K562 (cell line): ENCODE measurements at regions not wholly inside any gene's neighbourhood (a gene's known extent, or its start where the extent isn't known, plus 50 kb on each side); places are given as distances from the start of the nearest gene placed in this dataset.

ENCODE experiments used
- ASH1L ChIP-seq: fragments of 450-650 bp; IDR thresholded peaks from 2 replicates; pipeline ENCODE4 v1.6.1; 2018; ENCODE audit warnings: borderline replicate concordance, mild to moderate bottlenecking, low read depth; ENCODE audit not compliant: partially characterized antibody
- BCOR ChIP-seq: fragments of 450-650 bp; IDR thresholded peaks from 2 replicates; pipeline ENCODE4 v1.6.1; 2016
- BRD4 ChIP-seq: fragments of 200-600 bp; sonication (generic); IDR thresholded peaks from 2 replicates; pipeline ENCODE4 v1.6.1; 2017; ENCODE audit warnings: inconsistent platforms
- DMBX1 ChIP-seq: fragments of 250-450 bp; sonication (Bioruptor Pico); IDR thresholded peaks from 2 replicates; pipeline ENCODE4 v1.8.0; 2022; ENCODE audit warnings: inconsistent platforms, mild to moderate bottlenecking, moderate library complexity, borderline replicate concordance
- EP300 ChIP-seq: IDR thresholded peaks from 2 replicates; pipeline ENCODE4 v1.6.1; 2012; ENCODE audit warnings: low read length, improper control_type of control experiment
- GATA2 ChIP-seq: sonication (generic); formaldehyde crosslinking; IDR thresholded peaks from 2 replicates; pipeline ENCODE4 v1.4.0; 2020; ENCODE audit warnings: mild to moderate bottlenecking, missing genetic modification reagents
- HNRNPK ChIP-seq: fragments of 200-400 bp; formaldehyde crosslinking; IDR thresholded peaks from one replicate; pipeline ENCODE4 v1.6.1; 2018; ENCODE audit warnings: mild to moderate bottlenecking, low read depth, low read length; ENCODE audit not compliant: poor library complexity, severe bottlenecking
- JUN ChIP-seq, 2 experiments: sonication (generic) in 1 of 2; formaldehyde crosslinking in 1 of 2; IDR thresholded peaks; 2 replicates each; pipeline versions ENCODE4 v1.6.1 to v1.8.0; 2012 to 2022; ENCODE audit warnings: borderline replicate concordance in 2 of 2, mild to moderate bottlenecking in 2 of 2, improper control_type of control experiment in 1 of 2, low read depth in 1 of 2, low read length in 1 of 2, missing genetic modification reagents in 1 of 2
- MCM7 ChIP-seq, 2 experiments: fragments of 450-650 bp; IDR thresholded peaks; 2 replicates each; pipeline ENCODE4 v1.6.1; 2016 to 2018
- NRF1 ChIP-seq, 2 experiments: fragments of 450-650 bp; IDR thresholded peaks in 1 of 2; conservative IDR thresholded peaks in 1 of 2; 2 replicates each; pipeline ENCODE4 v1.6.1; 2014; ENCODE audit warnings: mild to moderate bottlenecking in 2 of 2
- SMAD2 ChIP-seq: fragments of 150-350 bp; IDR thresholded peaks from 2 replicates; pipeline ENCODE4 v1.6.1; 2014; ENCODE audit warnings: low read depth, mild to moderate bottlenecking, low read length
- SMAD3 ChIP-seq: fragments of 450-650 bp; formaldehyde crosslinking; conservative IDR thresholded peaks from 2 replicates; pipeline ENCODE4 v1.4.0; 2020; ENCODE audit warnings: mild to moderate bottlenecking
- SMARCA4 ChIP-seq: fragments of 450-650 bp; IDR thresholded peaks from 2 replicates; pipeline ENCODE4 v1.6.1; 2016
- TEAD2 ChIP-seq: fragments of 450-650 bp; IDR thresholded peaks from 2 replicates; pipeline ENCODE4 v1.6.1; 2016; ENCODE audit warnings: missing genetic modification characterization, control low read depth, missing compliant biosample characterization
- ZNF133 ChIP-seq: fragments of 250-450 bp; sonication (Bioruptor Pico); IDR thresholded peaks from 2 replicates; pipeline ENCODE4 v1.4.0; 2020; ENCODE audit warnings: mild to moderate bottlenecking
- ZNF146 ChIP-seq: IDR thresholded peaks from one replicate; pipeline ENCODE4 v1.6.1; 2018; ENCODE audit warnings: missing compliant biosample characterization; ENCODE audit not compliant: unreplicated experiment
- ZNF324 ChIP-seq: fragments of 250-450 bp; sonication (Bioruptor Pico); IDR thresholded peaks from 2 replicates; pipeline ENCODE4 v1.4.0; 2020; ENCODE audit warnings: mild to moderate bottlenecking
- ZNF507 ChIP-seq: conservative IDR thresholded peaks from 2 replicates; pipeline ENCODE4 v1.6.1; 2017; ENCODE audit warnings: missing genetic modification characterization, missing compliant biosample characterization
- ZNF518B ChIP-seq: fragments of 250-450 bp; sonication (Bioruptor Pico); IDR thresholded peaks from 2 replicates; pipeline ENCODE4 v1.5.0; 2021; ENCODE audit warnings: mild to moderate bottlenecking, moderate library complexity
- ZNF696 ChIP-seq: fragments of 250-450 bp; sonication (Bioruptor Pico); conservative IDR thresholded peaks from 2 replicates; pipeline ENCODE4 v1.4.0; 2020; ENCODE audit warnings: mild to moderate bottlenecking, moderate library complexity
- TF ChIP-seq, protein P1 (sequence below), 2 experiments: fragments of 450-650 bp in 1 of 2; IDR thresholded peaks; 2 replicates each; pipeline ENCODE4 v1.6.1; 2011 to 2017; ENCODE audit warnings: low read depth in 2 of 2, antibody characterized with exemption in 1 of 2, borderline replicate concordance in 1 of 2, low read length in 1 of 2, mild to moderate bottlenecking in 1 of 2, mixed read lengths in 1 of 2; ENCODE audit not compliant: control insufficient read depth in 1 of 2
- TF ChIP-seq, protein P2 (sequence below): sonication (generic); formaldehyde crosslinking; IDR thresholded peaks from 2 replicates; pipeline ENCODE4 v1.8.1; 2023; ENCODE audit warnings: mild to moderate bottlenecking, missing genetic modification reagents, moderate library complexity

DNA sequence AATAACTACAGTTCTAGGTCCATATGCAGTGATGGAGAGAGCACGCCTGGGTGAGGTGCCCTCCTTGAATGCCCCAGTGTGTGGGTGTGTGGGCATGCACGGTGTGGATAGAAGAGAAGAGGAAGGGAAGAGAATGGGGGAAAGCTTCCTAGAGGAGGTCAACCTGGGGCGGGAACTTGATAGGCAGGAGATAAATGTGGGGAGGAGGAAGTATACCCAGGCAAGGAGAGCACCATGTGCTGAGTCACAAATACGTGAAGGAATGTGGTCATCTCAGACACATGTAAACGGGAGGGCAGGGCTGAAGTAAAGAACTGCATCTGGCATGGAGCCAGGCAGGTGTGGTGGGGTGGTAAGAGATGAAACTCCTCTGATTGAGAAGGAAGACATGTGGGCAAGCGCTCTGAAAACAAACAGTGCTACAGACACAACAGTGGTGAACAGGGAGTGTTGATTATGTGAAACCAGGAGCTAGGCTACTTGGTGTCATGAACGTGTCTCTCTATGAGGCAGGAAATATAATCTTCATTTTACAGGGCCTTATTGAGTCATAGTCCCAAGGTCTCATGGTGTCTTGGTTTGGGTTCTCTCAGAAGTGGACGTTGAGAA, 61.5 kb upstream of the EED start (continued):
- TF ChIP-seq BCOR = peak; percentile 59
- TF ChIP-seq, protein P1, sequence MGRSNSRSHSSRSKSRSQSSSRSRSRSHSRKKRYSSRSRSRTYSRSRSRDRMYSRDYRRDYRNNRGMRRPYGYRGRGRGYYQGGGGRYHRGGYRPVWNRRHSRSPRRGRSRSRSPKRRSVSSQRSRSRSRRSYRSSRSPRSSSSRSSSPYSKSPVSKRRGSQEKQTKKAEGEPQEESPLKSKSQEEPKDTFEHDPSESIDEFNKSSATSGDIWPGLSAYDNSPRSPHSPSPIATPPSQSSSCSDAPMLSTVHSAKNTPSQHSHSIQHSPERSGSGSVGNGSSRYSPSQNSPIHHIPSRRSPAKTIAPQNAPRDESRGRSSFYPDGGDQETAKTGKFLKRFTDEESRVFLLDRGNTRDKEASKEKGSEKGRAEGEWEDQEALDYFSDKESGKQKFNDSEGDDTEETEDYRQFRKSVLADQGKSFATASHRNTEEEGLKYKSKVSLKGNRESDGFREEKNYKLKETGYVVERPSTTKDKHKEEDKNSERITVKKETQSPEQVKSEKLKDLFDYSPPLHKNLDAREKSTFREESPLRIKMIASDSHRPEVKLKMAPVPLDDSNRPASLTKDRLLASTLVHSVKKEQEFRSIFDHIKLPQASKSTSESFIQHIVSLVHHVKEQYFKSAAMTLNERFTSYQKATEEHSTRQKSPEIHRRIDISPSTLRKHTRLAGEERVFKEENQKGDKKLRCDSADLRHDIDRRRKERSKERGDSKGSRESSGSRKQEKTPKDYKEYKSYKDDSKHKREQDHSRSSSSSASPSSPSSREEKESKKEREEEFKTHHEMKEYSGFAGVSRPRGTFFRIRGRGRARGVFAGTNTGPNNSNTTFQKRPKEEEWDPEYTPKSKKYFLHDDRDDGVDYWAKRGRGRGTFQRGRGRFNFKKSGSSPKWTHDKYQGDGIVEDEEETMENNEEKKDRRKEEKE (IDR thresholded peaks at IDR 0.05; ENCODE audit: borderline replicate concordance in 1 of 2, control insufficient read depth in 1 of 2, low read depth in 2 of 2, low read length in 1 of 2) = no peak
- TF ChIP-seq JUN (IDR thresholded peaks at IDR 0.05; ENCODE audit: borderline replicate concordance, low read depth, low read length) = no peak; the same call in 1 of the 2 replicates
- no peak for TF ChIP-seq JUN (CRISPR knock-in tag; IDR thresholded peaks at IDR 0.05; ENCODE audit: borderline replicate concordance)
- no peak for TF ChIP-seq ZNF518B (CRISPR knock-in tag)
- TF ChIP-seq SMAD3 (CRISPR knock-in tag) = no peak; the same call in 1 of the 2 replicates
- no peak for TF ChIP-seq SMAD2
- 0 out of 2 replicates have a peak, but pooled peaks have one; percentile 38 for TF ChIP-seq GATA2 (CRISPR knock-in tag)
- TF ChIP-seq ASH1L = peak; percentile 28
- no peak for TF ChIP-seq ZNF146 (CRISPR knock-in tag)
- TF ChIP-seq BRD4 = no peak; the same call in 1 of the 2 replicates
- TF ChIP-seq EP300 = peak; percentile 71
- peak; percentile 52; the same call in 1 of the 2 replicates for TF ChIP-seq TEAD2 (tag)
- no peak for TF ChIP-seq ZNF133 (CRISPR knock-in tag)
- TF ChIP-seq NRF1 (conservative IDR thresholded peaks at IDR 0.05 in 1 of 2, IDR thresholded peaks at IDR 0.05 in 1 of 2) = peak in 1 of 2 experiments; percentile 23; a peak in 1 of 4 replicates
- peak; percentile 90; the same call in 1 of the 2 replicates for TF ChIP-seq DMBX1 (CRISPR knock-in tag)
- TF ChIP-seq SMARCA4 = peak; percentile 79
- TF ChIP-seq, protein P2, sequence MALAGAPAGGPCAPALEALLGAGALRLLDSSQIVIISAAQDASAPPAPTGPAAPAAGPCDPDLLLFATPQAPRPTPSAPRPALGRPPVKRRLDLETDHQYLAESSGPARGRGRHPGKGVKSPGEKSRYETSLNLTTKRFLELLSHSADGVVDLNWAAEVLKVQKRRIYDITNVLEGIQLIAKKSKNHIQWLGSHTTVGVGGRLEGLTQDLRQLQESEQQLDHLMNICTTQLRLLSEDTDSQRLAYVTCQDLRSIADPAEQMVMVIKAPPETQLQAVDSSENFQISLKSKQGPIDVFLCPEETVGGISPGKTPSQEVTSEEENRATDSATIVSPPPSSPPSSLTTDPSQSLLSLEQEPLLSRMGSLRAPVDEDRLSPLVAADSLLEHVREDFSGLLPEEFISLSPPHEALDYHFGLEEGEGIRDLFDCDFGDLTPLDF (CRISPR knock-in tag) = no peak
- no peak; the same call in 1 of the 2 replicates for TF ChIP-seq ZNF324 (CRISPR knock-in tag)
- no peak for TF ChIP-seq ZNF507
- no peak for TF ChIP-seq MCM7 (IDR thresholded peaks at IDR 0.05)
- TF ChIP-seq HNRNPK = no peak
- TF ChIP-seq ZNF696 (CRISPR knock-in tag) = no peak
